ENCODE measurements at regions not wholly inside any gene's neighbourhood (a gene's known extent, or its start where the extent isn't known, plus 50 kb on each side); places are given as distances from the start of the nearest gene placed in this dataset.

- Histone ChIP-seq H3K36me3 (no peaks in the 10 kb centered on the region), H3K9ac (no peak overlapping the region), H4K20me1 (ENCODE audit: low read depth) (no peaks in the 10 kb centered on the region), H2AFZ (replicated peaks) (no peak overlapping the region), H3K9me3 (ENCODE audit: low read depth) (no peaks in the 10 kb centered on the region), H3K27me3 (no peaks in the 10 kb centered on the region), H3K4me2 (no peak overlapping the region), H3K27ac (no peak overlapping the region), H3F3A (ENCODE audit: low read depth) (no peaks in the 10 kb centered on the region), H3K4me3 (no peak overlapping the region), H3K4me1 (no peaks in the 10 kb centered on the region), H3K79me2 (ENCODE audit: low read depth) (no peaks in the 10 kb centered on the region)
- H3K27ac Mint-ChIP-seq = no peak overlapping the region
- H3K36me3 Mint-ChIP-seq = no peaks in the 10 kb centered on the region
- no peaks in the 10 kb centered on the region for H3K27me3 Mint-ChIP-seq (ENCODE audit: insufficient read depth, low read depth)
- TF ChIP-seq, protein P1, sequence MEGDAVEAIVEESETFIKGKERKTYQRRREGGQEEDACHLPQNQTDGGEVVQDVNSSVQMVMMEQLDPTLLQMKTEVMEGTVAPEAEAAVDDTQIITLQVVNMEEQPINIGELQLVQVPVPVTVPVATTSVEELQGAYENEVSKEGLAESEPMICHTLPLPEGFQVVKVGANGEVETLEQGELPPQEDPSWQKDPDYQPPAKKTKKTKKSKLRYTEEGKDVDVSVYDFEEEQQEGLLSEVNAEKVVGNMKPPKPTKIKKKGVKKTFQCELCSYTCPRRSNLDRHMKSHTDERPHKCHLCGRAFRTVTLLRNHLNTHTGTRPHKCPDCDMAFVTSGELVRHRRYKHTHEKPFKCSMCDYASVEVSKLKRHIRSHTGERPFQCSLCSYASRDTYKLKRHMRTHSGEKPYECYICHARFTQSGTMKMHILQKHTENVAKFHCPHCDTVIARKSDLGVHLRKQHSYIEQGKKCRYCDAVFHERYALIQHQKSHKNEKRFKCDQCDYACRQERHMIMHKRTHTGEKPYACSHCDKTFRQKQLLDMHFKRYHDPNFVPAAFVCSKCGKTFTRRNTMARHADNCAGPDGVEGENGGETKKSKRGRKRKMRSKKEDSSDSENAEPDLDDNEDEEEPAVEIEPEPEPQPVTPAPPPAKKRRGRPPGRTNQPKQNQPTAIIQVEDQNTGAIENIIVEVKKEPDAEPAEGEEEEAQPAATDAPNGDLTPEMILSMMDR (IDR thresholded peaks at IDR 0.05) = no peak
- TF ChIP-seq EZH2 (IDR thresholded peaks at IDR 0.05) = no peak
- TF ChIP-seq EZH2phosphoT487 (IDR thresholded peaks at IDR 0.05) = no peak
- H3K4me1 Mint-ChIP-seq = no peaks in the 10 kb centered on the region
- no peak for DNase-seq (ENCODE audit: low spot score)
- no peak overlapping the region for H3K4me3 Mint-ChIP-seq
- no peaks in the 10 kb centered on the region for H3K9me3 Mint-ChIP-seq
These were observed 929.7 kb upstream of the SEMA6A start for GRCh38 chr5:117504305-117504704.

- no peak overlapping the region for H3K4me2 ChIP-seq
- no peak overlapping the region for H3K9ac ChIP-seq
- no peaks in the 10 kb centered on the region for H4K20me1 ChIP-seq (ENCODE audit: low read depth)
- Mint-ChIP-seq H3K4me3 (no peak overlapping the region), H3K9me3 (peaks cover 4% of the 10 kb centered on the region), H3K4me1 (no peaks in the 10 kb centered on the region), H3K27me3 (ENCODE audit: insufficient read depth, low read depth) (no peaks in the 10 kb centered on the region), H3K36me3 (no peaks in the 10 kb centered on the region), H3K27ac (no peak overlapping the region)
- H3K36me3 ChIP-seq = no peaks in the 10 kb centered on the region
- no peak overlapping the region for H3K4me3 ChIP-seq
- no peaks in the 10 kb centered on the region for H3K27me3 ChIP-seq
- no peak for DNase-seq (ENCODE audit: low spot score)
- no peaks in the 10 kb centered on the region for H3K79me2 ChIP-seq (ENCODE audit: low read depth)
- H3F3A ChIP-seq (ENCODE audit: low read depth) = no peaks in the 10 kb centered on the region
- no peaks in the 10 kb centered on the region for H3K4me1 ChIP-seq
- no peaks in the 10 kb centered on the region for H3K9me3 ChIP-seq (ENCODE audit: low read depth)
- TF ChIP-seq EZH2 (IDR thresholded peaks at IDR 0.05) (no peak), EZH2phosphoT487 (IDR thresholded peaks at IDR 0.05) (no peak)
- TF ChIP-seq, protein P1 (IDR thresholded peaks at IDR 0.05) = no peak
- no peak overlapping the region for H3K27ac ChIP-seq
- H2AFZ ChIP-seq (replicated peaks) = peak overlapping the region; percentile 26
These were observed 923.0 kb upstream of the SEMA6A start for GRCh38 chr5:117497601-117498000.

GRCh38 chr5:117496801-117497200, 922.2 kb upstream of the SEMA6A start:
- Mint-ChIP-seq H3K27ac (no peak overlapping the region), H3K36me3 (no peaks in the 10 kb centered on the region), H3K4me3 (no peak overlapping the region), H3K27me3 (ENCODE audit: insufficient read depth, low read depth) (no peaks in the 10 kb centered on the region), H3K4me1 (no peaks in the 10 kb centered on the region), H3K9me3 (peaks cover 5% of the 10 kb centered on the region)
- no peaks in the 10 kb centered on the region for H3K79me2 ChIP-seq (ENCODE audit: low read depth)
- no peak overlapping the region for H3K9ac ChIP-seq
- H4K20me1 ChIP-seq (ENCODE audit: low read depth) = no peaks in the 10 kb centered on the region
- H3F3A ChIP-seq (ENCODE audit: low read depth) = no peaks in the 10 kb centered on the region
- TF ChIP-seq, protein P1 (IDR thresholded peaks at IDR 0.05) = no peak
- TF ChIP-seq EZH2 (IDR thresholded peaks at IDR 0.05) = no peak
- TF ChIP-seq EZH2phosphoT487 (IDR thresholded peaks at IDR 0.05) = no peak
- no peaks in the 10 kb centered on the region for H3K36me3 ChIP-seq
- H3K27ac ChIP-seq = no peak overlapping the region
- H3K4me1 ChIP-seq = no peaks in the 10 kb centered on the region
- no peak overlapping the region for H3K4me2 ChIP-seq
- H2AFZ ChIP-seq (replicated peaks) = no peak overlapping the region
- H3K4me3 ChIP-seq = no peak overlapping the region
- no peak for DNase-seq (ENCODE audit: low spot score)
- H3K9me3 ChIP-seq (ENCODE audit: low read depth) = no peaks in the 10 kb centered on the region
- no peaks in the 10 kb centered on the region for H3K27me3 ChIP-seq

Data from neural progenitor cell (in vitro differentiated cells).